GM23338 (cell line): ENCODE measurements at regions not wholly inside any gene's neighbourhood (a gene's known extent, or its start where the extent isn't known, plus 50 kb on each side); places are given as distances from the start of the nearest gene placed in this dataset.
"Not testable (repeated sequence)": the region's sequence is repeated elsewhere in the genome, so short reads cannot be mapped to it uniquely, and the experiment has no call there.

Experiments
- ATAC-seq: fragments of 200-7000 bp; cut with Tn5 transposase; 3 replicates; pipeline ENCODE4 v1.9.1; 2020
- DNase-seq: peaks from one replicate; pipeline ENCODE4 v3.0.0-alpha.2; 2015; ENCODE audit warnings: low spot score
- H2AFZ ChIP-seq: fragments of 200-600 bp; sonication (generic); 2 replicates; pipeline ENCODE4 v1.8.0; 2016; ENCODE audit warnings: antibody characterized with exemption, mild to moderate bottlenecking, moderate library complexity
- H3F3A ChIP-seq: fragments of 200-600 bp; sonication (generic); replicated peaks from 2 replicates; pipeline ENCODE4 v1.8.0; 2017; ENCODE audit warnings: antibody characterized with exemption, mixed run types, low read depth
- H3K27ac ChIP-seq: fragments of 200-600 bp; sonication (generic); 2 replicates; pipeline ENCODE4 v1.6.1; 2016; ENCODE audit warnings: low read depth
- H3K27me3 ChIP-seq: fragments of 200-600 bp; sonication (generic); 2 replicates; pipeline ENCODE4 v1.8.0; 2016; ENCODE audit warnings: mild to moderate bottlenecking, mixed run types, moderate library complexity; ENCODE audit not compliant: insufficient read depth
- H3K36me3 ChIP-seq: fragments of 200-600 bp; sonication (generic); 2 replicates; pipeline ENCODE4 v1.8.0; 2016; ENCODE audit warnings: mild to moderate bottlenecking; ENCODE audit not compliant: insufficient read depth
- H3K4me1 ChIP-seq: fragments of 200-600 bp; sonication (generic); 2 replicates; pipeline ENCODE4 v1.8.0; 2016; ENCODE audit warnings: mild to moderate bottlenecking, moderate library complexity; ENCODE audit not compliant: insufficient read depth
- H3K4me2 ChIP-seq: fragments of 200-600 bp; sonication (generic); 2 replicates; pipeline ENCODE4 v1.7.1; 2017; ENCODE audit warnings: mixed run types
- H3K4me3 ChIP-seq: fragments of 200-600 bp; sonication (generic); 2 replicates; pipeline ENCODE4 v1.6.1; 2016; ENCODE audit warnings: mixed run types
- H3K79me2 ChIP-seq: fragments of 200-600 bp; sonication (generic); replicated peaks from 2 replicates; pipeline ENCODE4 v1.8.0; 2017; ENCODE audit warnings: mild to moderate bottlenecking; ENCODE audit not compliant: insufficient read depth
- H3K9me2 ChIP-seq: fragments of 200-600 bp; sonication (generic); 2 replicates; pipeline ENCODE4 v1.8.0; 2017; ENCODE audit not compliant: insufficient read depth
- H4K20me1 ChIP-seq: fragments of 200-600 bp; sonication (generic); replicated peaks from 2 replicates; pipeline ENCODE4 v1.8.0; 2017; ENCODE audit warnings: mild to moderate bottlenecking; ENCODE audit not compliant: insufficient read depth
- H3K27ac Mint-ChIP-seq: 2 replicates; pipeline ENCODE4 v1.8.0; 2020; ENCODE audit warnings: inconsistent platforms, mild to moderate bottlenecking, moderate library complexity, mixed read lengths
- H3K27me3 Mint-ChIP-seq: 3 replicates; pipeline ENCODE4 v1.8.0; 2022; ENCODE audit warnings: low read depth, mild to moderate bottlenecking, moderate library complexity, mixed read lengths, inconsistent platforms; ENCODE audit not compliant: insufficient read depth, poor library complexity
- H3K36me3 Mint-ChIP-seq: 3 replicates; pipeline ENCODE4 v1.8.0; 2021; ENCODE audit warnings: low read depth, mild to moderate bottlenecking, inconsistent platforms, moderate library complexity, mixed read lengths
- H3K4me1 Mint-ChIP-seq: 3 replicates; pipeline ENCODE4 v1.8.0; 2020; ENCODE audit warnings: mild to moderate bottlenecking, inconsistent platforms, mixed read lengths
- H3K4me3 Mint-ChIP-seq: 3 replicates; pipeline ENCODE4 v1.8.0; 2021; ENCODE audit warnings: moderate library complexity, mild to moderate bottlenecking, inconsistent platforms, mixed read lengths
- H3K9me3 Mint-ChIP-seq: 3 replicates; pipeline ENCODE4 v1.8.0; 2020; ENCODE audit warnings: moderate library complexity, mild to moderate bottlenecking, inconsistent platforms, mixed read lengths
- CREB1 ChIP-seq: fragments of 250-450 bp; sonication (Bioruptor Pico); IDR thresholded peaks from 2 replicates; pipeline ENCODE4 v1.5.0; 2020; ENCODE audit warnings: low read depth, mild to moderate bottlenecking, moderate library complexity
- NANOG ChIP-seq: IDR thresholded peaks from 2 replicates; pipeline ENCODE4 v1.6.1; 2016; ENCODE audit warnings: antibody characterized with exemption, borderline replicate concordance
- STAT1 ChIP-seq: IDR thresholded peaks from one replicate; pipeline ENCODE4 v1.6.1; 2016; ENCODE audit warnings: antibody characterized with exemption; ENCODE audit not compliant: unreplicated experiment
- ZNF331 ChIP-seq: fragments of 250-450 bp; sonication (Bioruptor Pico); IDR thresholded peaks from 2 replicates; pipeline ENCODE4 v1.5.0; 2020; ENCODE audit warnings: low read depth, mild to moderate bottlenecking, moderate library complexity
- TF ChIP-seq, protein P1 (sequence below), 2 experiments: fragments of 200-600 bp in 1 of 2; sonication (generic) in 1 of 2; conservative IDR thresholded peaks; 2 replicates each; pipeline versions ENCODE4 v1.5.1 to v1.6.1; 2016 to 2017; ENCODE audit warnings: antibody characterized with exemption in 2 of 2, low read depth in 2 of 2, mild to moderate bottlenecking in 2 of 2, moderate library complexity in 1 of 2
- TF ChIP-seq, protein P2 (sequence below): fragments of 250-450 bp; sonication (Bioruptor Pico); IDR thresholded peaks from 2 replicates; pipeline ENCODE4 v1.5.0; 2020; ENCODE audit warnings: mild to moderate bottlenecking, moderate library complexity
- TF ChIP-seq, protein P3 (sequence below): IDR thresholded peaks from one replicate; pipeline ENCODE4 v1.6.1; 2018; ENCODE audit warnings: antibody characterized with exemption; ENCODE audit not compliant: unreplicated experiment

DNA sequence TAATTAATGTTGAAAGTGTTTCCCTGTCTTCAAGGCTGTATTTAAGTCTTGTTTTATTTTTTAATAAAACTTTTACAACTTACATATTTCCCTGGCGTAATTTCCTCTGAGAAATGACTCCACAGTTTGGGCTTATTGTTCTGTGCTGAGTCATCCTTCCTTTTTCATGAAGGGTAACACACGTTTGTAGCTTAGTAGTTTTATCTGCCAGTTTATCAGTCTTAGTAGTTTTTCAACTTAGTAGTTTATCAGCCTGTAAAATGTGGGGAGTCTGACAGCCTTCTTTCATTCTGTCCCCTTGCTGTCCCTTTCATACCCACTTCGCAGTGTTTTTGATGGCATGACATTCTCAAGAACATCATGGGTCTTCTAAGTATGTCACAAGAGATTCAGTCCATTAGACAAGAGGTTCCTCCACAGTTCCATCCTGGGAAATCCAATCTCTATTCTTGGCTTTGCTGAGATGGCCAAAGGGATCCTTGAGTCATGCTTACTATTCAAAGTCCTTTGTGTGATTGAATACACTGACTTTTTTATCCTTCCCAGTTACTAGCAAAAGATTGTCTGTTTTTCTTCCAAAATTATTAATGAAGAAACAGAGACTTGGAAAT lies 60.0 kb upstream of the SGPP2 start (continued):
- TF ChIP-seq, protein P1, sequence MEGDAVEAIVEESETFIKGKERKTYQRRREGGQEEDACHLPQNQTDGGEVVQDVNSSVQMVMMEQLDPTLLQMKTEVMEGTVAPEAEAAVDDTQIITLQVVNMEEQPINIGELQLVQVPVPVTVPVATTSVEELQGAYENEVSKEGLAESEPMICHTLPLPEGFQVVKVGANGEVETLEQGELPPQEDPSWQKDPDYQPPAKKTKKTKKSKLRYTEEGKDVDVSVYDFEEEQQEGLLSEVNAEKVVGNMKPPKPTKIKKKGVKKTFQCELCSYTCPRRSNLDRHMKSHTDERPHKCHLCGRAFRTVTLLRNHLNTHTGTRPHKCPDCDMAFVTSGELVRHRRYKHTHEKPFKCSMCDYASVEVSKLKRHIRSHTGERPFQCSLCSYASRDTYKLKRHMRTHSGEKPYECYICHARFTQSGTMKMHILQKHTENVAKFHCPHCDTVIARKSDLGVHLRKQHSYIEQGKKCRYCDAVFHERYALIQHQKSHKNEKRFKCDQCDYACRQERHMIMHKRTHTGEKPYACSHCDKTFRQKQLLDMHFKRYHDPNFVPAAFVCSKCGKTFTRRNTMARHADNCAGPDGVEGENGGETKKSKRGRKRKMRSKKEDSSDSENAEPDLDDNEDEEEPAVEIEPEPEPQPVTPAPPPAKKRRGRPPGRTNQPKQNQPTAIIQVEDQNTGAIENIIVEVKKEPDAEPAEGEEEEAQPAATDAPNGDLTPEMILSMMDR (conservative IDR thresholded peaks at IDR 0.05; ENCODE audit: low read depth in 2 of 2) = no peak
- TF ChIP-seq CREB1 (CRISPR knock-in tag) (no peak), ZNF331 (CRISPR knock-in tag) (no peak)

DNA sequence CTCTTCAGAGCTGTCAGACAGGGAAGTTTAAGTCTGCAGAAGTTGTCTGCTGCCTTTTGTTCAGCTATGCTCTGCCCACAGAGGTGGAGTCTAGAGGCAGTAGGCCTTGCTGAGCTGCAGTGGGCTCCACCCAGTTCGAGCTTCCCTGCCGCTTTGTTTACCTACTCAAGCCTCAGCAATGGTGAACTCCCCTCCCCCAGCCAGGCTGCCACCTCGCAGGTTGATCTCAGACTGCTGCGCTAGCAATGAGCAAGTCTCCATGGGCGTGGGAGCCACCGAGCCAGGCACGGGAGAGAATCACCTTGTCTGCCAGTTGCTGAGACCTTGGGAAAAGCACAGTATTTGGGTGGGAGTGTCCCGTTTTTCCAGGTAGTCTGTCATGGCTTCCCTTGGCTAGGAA lies 56.1 kb upstream of the SGPP2 start:
- not testable (repeated sequence) for H3K27ac ChIP-seq, H3K27ac Mint-ChIP-seq, H3K36me3 ChIP-seq, H4K20me1 ChIP-seq, H3K4me3 Mint-ChIP-seq, H3F3A ChIP-seq, H3K27me3 ChIP-seq, H3K79me2 ChIP-seq
- TF ChIP-seq CREB1 (CRISPR knock-in tag) = 0 out of 2 replicates have a peak, but pooled peaks have one; percentile 6
- H3K9me3 Mint-ChIP-seq = peaks cover 14% of the 10 kb centered on the region
- H3K4me2 ChIP-seq = peak overlapping the region; percentile 70
- H3K4me1 ChIP-seq = peaks cover 11% of the 10 kb centered on the region; the same call in 1 of the 2 replicates
- peaks cover 11% of the 10 kb centered on the region for H3K27me3 Mint-ChIP-seq
- ATAC-seq (0 out of 3 replicates have a peak, but pooled peaks have one; percentile 29), DNase-seq (peak; percentile 52)
- H3K36me3 Mint-ChIP-seq = peaks cover 19% of the 10 kb centered on the region; the same call in 1 of the 3 replicates
- peaks cover 11% of the 10 kb centered on the region; the same call in 2 of the 3 replicates for H3K4me1 Mint-ChIP-seq
- peak overlapping the region; percentile 91 for H2AFZ ChIP-seq
- H3K9me2 ChIP-seq = peaks cover 13% of the 10 kb centered on the region
- H3K4me3 ChIP-seq = peak overlapping the region; percentile 34

DNA sequence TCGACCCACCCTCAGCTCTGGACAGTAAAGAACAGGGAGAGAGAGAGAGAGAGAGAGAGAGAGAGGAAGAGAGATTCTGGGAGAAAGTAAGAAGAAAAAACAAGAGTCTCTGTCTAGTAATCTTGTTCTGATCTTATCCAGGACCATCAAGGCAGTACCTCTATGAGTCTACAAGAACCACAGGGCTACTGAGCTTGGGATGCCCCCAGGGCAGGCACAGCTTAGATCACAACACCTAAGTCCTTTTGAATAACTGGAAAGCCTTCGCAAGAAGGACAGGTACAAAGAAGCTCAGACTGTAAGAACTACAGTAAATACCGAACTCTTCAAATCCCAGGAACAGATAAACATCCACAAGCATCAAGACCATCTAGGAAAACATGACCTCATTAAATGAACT lies 51.4 kb upstream of the SGPP2 start:
- no peaks in the 10 kb centered on the region for H4K20me1 ChIP-seq
- H3K79me2 ChIP-seq = no peaks in the 10 kb centered on the region
- H3K27ac Mint-ChIP-seq = no peak overlapping the region
- H2AFZ ChIP-seq = no peak overlapping the region
- H3F3A ChIP-seq = no peaks in the 10 kb centered on the region
- H3K4me3 ChIP-seq = no peak overlapping the region
- H3K4me2 ChIP-seq = no peak overlapping the region
- DNase-seq (no peak), ATAC-seq (no peak)
- H3K36me3 ChIP-seq = no peaks in the 10 kb centered on the region
- no peaks in the 10 kb centered on the region for H3K27me3 ChIP-seq
- H3K9me3 Mint-ChIP-seq = peaks cover 16% of the 10 kb centered on the region
- no peak overlapping the region for H3K4me3 Mint-ChIP-seq
- peaks cover 8% of the 10 kb centered on the region; the same call in 1 of the 2 replicates for H3K4me1 ChIP-seq
- H3K9me2 ChIP-seq = peaks cover 3% of the 10 kb centered on the region; the same call in 1 of the 2 replicates
- H3K27ac ChIP-seq = no peak overlapping the region
- peaks cover 19% of the 10 kb centered on the region; the same call in 1 of the 3 replicates for H3K36me3 Mint-ChIP-seq
- peaks cover 7% of the 10 kb centered on the region; the same call in 2 of the 3 replicates for H3K4me1 Mint-ChIP-seq
- peaks cover 6% of the 10 kb centered on the region for H3K27me3 Mint-ChIP-seq
- TF ChIP-seq, protein P2, sequence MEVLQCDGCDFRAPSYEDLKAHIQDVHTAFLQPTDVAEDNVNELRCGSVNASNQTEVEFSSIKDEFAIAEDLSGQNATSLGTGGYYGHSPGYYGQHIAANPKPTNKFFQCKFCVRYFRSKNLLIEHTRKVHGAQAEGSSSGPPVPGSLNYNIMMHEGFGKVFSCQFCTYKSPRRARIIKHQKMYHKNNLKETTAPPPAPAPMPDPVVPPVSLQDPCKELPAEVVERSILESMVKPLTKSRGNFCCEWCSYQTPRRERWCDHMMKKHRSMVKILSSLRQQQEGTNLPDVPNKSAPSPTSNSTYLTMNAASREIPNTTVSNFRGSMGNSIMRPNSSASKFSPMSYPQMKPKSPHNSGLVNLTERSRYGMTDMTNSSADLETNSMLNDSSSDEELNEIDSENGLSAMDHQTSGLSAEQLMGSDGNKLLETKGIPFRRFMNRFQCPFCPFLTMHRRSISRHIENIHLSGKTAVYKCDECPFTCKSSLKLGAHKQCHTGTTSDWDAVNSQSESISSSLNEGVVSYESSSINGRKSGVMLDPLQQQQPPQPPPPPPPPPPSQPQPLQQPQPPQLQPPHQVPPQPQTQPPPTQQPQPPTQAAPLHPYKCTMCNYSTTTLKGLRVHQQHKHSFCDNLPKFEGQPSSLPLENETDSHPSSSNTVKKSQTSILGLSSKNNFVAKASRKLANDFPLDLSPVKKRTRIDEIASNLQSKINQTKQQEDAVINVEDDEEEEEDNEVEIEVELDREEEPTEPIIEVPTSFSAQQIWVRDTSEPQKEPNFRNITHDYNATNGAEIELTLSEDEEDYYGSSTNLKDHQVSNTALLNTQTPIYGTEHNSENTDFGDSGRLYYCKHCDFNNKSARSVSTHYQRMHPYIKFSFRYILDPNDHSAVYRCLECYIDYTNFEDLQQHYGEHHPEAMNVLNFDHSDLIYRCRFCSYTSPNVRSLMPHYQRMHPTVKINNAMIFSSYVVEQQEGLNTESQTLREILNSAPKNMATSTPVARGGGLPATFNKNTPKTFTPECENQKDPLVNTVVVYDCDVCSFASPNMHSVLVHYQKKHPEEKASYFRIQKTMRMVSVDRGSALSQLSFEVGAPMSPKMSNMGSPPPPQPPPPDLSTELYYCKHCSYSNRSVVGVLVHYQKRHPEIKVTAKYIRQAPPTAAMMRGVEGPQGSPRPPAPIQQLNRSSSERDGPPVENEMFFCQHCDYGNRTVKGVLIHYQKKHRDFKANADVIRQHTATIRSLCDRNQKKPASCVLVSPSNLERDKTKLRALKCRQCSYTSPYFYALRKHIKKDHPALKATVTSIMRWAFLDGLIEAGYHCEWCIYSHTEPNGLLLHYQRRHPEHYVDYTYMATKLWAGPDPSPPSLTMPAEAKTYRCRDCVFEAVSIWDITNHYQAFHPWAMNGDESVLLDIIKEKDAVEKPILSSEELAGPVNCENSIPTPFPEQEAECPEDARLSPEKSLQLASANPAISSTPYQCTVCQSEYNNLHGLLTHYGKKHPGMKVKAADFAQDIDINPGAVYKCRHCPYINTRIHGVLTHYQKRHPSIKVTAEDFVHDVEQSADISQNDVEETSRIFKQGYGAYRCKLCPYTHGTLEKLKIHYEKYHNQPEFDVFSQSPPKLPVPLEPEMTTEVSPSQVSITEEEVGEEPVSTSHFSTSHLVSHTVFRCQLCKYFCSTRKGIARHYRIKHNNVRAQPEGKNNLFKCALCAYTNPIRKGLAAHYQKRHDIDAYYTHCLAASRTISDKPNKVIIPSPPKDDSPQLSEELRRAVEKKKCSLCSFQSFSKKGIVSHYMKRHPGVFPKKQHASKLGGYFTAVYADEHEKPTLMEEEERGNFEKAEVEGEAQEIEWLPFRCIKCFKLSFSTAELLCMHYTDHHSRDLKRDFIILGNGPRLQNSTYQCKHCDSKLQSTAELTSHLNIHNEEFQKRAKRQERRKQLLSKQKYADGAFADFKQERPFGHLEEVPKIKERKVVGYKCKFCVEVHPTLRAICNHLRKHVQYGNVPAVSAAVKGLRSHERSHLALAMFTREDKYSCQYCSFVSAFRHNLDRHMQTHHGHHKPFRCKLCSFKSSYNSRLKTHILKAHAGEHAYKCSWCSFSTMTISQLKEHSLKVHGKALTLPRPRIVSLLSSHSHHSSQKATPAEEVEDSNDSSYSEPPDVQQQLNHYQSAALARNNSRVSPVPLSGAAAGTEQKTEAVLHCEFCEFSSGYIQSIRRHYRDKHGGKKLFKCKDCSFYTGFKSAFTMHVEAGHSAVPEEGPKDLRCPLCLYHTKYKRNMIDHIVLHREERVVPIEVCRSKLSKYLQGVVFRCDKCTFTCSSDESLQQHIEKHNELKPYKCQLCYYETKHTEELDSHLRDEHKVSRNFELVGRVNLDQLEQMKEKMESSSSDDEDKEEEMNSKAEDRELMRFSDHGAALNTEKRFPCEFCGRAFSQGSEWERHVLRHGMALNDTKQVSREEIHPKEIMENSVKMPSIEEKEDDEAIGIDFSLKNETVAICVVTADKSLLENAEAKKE (CRISPR knock-in tag) = no peak
- TF ChIP-seq ZNF331 (CRISPR knock-in tag) (no peak), NANOG (no peak), STAT1 (no peak)
- TF ChIP-seq, protein P3, sequence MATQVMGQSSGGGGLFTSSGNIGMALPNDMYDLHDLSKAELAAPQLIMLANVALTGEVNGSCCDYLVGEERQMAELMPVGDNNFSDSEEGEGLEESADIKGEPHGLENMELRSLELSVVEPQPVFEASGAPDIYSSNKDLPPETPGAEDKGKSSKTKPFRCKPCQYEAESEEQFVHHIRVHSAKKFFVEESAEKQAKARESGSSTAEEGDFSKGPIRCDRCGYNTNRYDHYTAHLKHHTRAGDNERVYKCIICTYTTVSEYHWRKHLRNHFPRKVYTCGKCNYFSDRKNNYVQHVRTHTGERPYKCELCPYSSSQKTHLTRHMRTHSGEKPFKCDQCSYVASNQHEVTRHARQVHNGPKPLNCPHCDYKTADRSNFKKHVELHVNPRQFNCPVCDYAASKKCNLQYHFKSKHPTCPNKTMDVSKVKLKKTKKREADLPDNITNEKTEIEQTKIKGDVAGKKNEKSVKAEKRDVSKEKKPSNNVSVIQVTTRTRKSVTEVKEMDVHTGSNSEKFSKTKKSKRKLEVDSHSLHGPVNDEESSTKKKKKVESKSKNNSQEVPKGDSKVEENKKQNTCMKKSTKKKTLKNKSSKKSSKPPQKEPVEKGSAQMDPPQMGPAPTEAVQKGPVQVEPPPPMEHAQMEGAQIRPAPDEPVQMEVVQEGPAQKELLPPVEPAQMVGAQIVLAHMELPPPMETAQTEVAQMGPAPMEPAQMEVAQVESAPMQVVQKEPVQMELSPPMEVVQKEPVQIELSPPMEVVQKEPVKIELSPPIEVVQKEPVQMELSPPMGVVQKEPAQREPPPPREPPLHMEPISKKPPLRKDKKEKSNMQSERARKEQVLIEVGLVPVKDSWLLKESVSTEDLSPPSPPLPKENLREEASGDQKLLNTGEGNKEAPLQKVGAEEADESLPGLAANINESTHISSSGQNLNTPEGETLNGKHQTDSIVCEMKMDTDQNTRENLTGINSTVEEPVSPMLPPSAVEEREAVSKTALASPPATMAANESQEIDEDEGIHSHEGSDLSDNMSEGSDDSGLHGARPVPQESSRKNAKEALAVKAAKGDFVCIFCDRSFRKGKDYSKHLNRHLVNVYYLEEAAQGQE = no peak
